Esophagus squamous epithelium (tissue), 4 donors: ENCODE measurements at regions not wholly inside any gene's neighbourhood (a gene's known extent, or its start where the extent isn't known, plus 50 kb on each side); places are given as distances from the start of the nearest gene placed in this dataset.
"Not testable (repeated sequence)": the region's sequence is repeated elsewhere in the genome, so short reads cannot be mapped to it uniquely, and the experiment has no call there.

ENCODE experiments used
- POLR2A ChIP-seq, 4 donors: fragments of 450-650 bp; IDR thresholded peaks; one replicate each; pipeline ENCODE4 v1.6.1; 2017; ENCODE audit warnings: antibody characterized with exemption in 4 of 4, mild to moderate bottlenecking in 4 of 4, moderate library complexity in 3 of 4
- TF ChIP-seq, protein P1 (sequence below), 6 experiments: fragments of 450-650 bp in 4 of 6; fragments of 200-600 bp in 2 of 6; sonication (generic) in 2 of 6; IDR thresholded peaks; one replicate each; pipeline ENCODE4 v1.5.1; 2016 to 2019; ENCODE audit warnings: antibody characterized with exemption in 6 of 6, mild to moderate bottlenecking in 4 of 6, moderate library complexity in 4 of 6

DNA sequence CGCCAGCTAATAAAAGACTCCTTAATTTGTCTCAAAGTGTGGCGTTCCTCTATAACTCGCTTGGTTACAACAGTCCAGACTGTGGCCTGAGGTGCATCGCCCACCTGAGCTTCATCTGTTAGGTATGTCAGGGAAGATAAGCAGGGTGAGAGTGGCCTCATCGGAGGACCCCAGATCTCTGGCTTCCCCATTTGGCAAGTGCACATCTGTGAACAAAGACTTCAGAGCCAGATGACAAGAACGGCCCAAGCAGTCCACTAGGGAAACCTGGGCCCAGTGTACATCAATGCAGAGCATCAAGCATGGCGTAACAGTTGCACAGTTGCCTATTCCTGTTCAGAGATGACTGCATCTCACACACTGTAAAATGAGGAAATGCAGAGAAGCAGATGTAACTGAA lies 432.8 kb upstream of the DEFB115 start:
- TF ChIP-seq, protein P1, sequence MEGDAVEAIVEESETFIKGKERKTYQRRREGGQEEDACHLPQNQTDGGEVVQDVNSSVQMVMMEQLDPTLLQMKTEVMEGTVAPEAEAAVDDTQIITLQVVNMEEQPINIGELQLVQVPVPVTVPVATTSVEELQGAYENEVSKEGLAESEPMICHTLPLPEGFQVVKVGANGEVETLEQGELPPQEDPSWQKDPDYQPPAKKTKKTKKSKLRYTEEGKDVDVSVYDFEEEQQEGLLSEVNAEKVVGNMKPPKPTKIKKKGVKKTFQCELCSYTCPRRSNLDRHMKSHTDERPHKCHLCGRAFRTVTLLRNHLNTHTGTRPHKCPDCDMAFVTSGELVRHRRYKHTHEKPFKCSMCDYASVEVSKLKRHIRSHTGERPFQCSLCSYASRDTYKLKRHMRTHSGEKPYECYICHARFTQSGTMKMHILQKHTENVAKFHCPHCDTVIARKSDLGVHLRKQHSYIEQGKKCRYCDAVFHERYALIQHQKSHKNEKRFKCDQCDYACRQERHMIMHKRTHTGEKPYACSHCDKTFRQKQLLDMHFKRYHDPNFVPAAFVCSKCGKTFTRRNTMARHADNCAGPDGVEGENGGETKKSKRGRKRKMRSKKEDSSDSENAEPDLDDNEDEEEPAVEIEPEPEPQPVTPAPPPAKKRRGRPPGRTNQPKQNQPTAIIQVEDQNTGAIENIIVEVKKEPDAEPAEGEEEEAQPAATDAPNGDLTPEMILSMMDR (IDR thresholded peaks at IDR 0.05) = not testable (repeated sequence)
- not testable (repeated sequence) for TF ChIP-seq POLR2A (IDR thresholded peaks at IDR 0.05)
